BLaER1 (cell line): ENCODE measurements at regions not wholly inside any gene's neighbourhood (a gene's known extent, or its start where the extent isn't known, plus 50 kb on each side); places are given as distances from the start of the nearest gene placed in this dataset.

ENCODE experiments used
- H3K27ac ChIP-seq: shearing (Covaris generic); formaldehyde crosslinking; 2 replicates; pipeline ENCODE4 v1.8.1; 2022
- H3K27me3 ChIP-seq: shearing (Covaris generic); formaldehyde crosslinking; 2 replicates; pipeline ENCODE4 v1.8.1; 2022
- H3K36me3 ChIP-seq: shearing (Covaris generic); formaldehyde crosslinking; 2 replicates; pipeline ENCODE4 v1.8.1; 2022
- H3K4me1 ChIP-seq: shearing (Covaris generic); formaldehyde crosslinking; 2 replicates; pipeline ENCODE4 v1.8.1; 2022
- H3K4me2 ChIP-seq: shearing (Covaris generic); formaldehyde crosslinking; 2 replicates; pipeline ENCODE4 v1.8.1; 2022
- H3K4me3 ChIP-seq: shearing (Covaris generic); formaldehyde crosslinking; 2 replicates; pipeline ENCODE4 v1.8.1; 2022
- H3K9ac ChIP-seq: shearing (Covaris generic); formaldehyde crosslinking; 2 replicates; pipeline ENCODE4 v1.8.1; 2022
- H3K9me3 ChIP-seq: shearing (Covaris generic); formaldehyde crosslinking; 2 replicates; pipeline ENCODE4 v1.8.1; 2022
- H4K20me1 ChIP-seq: shearing (Covaris generic); formaldehyde crosslinking; 2 replicates; pipeline ENCODE4 v1.8.1; 2022
- Cebpa-rat ChIP-seq: shearing (Covaris generic); IDR thresholded peaks from 2 replicates; pipeline ENCODE4 v1.8.1; 2022

- Histone ChIP-seq H3K27ac (no peak overlapping the region), H3K4me3 (no peak overlapping the region), H3K9me3 (no peaks in the 10 kb centered on the region), H3K4me2 (no peak overlapping the region), H3K27me3 (no peaks in the 10 kb centered on the region), H3K36me3 (no peaks in the 10 kb centered on the region), H4K20me1 (no peaks in the 10 kb centered on the region), H3K4me1 (no peaks in the 10 kb centered on the region), H3K9ac (no peak overlapping the region)
- TF ChIP-seq Cebpa-rat = no peak
Observed at GRCh38 chr6:9977411-9977810, 437.5 kb downstream of the TFAP2A start.

GRCh38 chr6:9961646-9962045 lies 453.2 kb downstream of the TFAP2A start:
- H3K9ac ChIP-seq = no peak overlapping the region
- H3K4me3 ChIP-seq = no peak overlapping the region
- H3K27ac ChIP-seq = no peak overlapping the region
- H3K36me3 ChIP-seq = no peaks in the 10 kb centered on the region
- H3K9me3 ChIP-seq = no peaks in the 10 kb centered on the region
- no peak for TF ChIP-seq Cebpa-rat
- no peak overlapping the region for H3K4me2 ChIP-seq
- H3K27me3 ChIP-seq = no peaks in the 10 kb centered on the region
- H3K4me1 ChIP-seq = no peaks in the 10 kb centered on the region
- H4K20me1 ChIP-seq = no peaks in the 10 kb centered on the region

DNA sequence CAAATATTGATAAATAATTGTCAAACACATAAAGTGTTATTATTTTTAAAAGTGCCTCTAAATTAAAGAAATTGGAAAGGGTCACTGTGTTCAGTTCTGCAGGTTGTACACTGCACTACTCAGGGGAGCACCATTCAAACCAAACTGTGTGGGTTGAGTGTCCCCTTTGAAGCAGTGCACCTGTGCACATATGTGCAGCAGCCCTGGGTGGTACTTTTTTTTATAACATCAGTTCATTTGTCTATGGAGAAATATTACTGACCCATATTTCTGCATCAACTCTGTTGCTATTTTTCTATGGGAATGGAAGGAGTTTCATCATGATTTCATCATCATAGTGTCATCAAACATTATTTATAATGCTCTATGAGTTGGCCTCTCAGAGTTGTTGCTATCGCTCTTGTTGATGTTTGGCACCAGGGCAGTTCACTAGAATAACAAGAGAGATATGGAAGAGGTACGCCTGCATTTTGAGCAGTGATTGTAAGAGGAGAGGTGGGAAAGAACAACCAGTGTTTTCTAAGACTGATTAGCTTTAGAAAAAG lies 457.6 kb downstream of the TFAP2A start:
- H3K9ac ChIP-seq = no peak overlapping the region
- no peak overlapping the region for H3K4me3 ChIP-seq
- H3K36me3 ChIP-seq = no peaks in the 10 kb centered on the region
- TF ChIP-seq Cebpa-rat = no peak
- H3K27me3 ChIP-seq = no peaks in the 10 kb centered on the region
- H4K20me1 ChIP-seq = no peaks in the 10 kb centered on the region
- H3K27ac ChIP-seq = no peak overlapping the region
- H3K4me1 ChIP-seq = no peaks in the 10 kb centered on the region
- H3K9me3 ChIP-seq = no peaks in the 10 kb centered on the region
- no peak overlapping the region for H3K4me2 ChIP-seq

- Histone ChIP-seq H3K9me3 (no peaks in the 10 kb centered on the region), H3K27me3 (no peaks in the 10 kb centered on the region), H3K4me2 (no peak overlapping the region), H3K4me3 (no peak overlapping the region), H3K36me3 (no peaks in the 10 kb centered on the region), H3K27ac (no peak overlapping the region), H3K4me1 (no peaks in the 10 kb centered on the region), H4K20me1 (no peaks in the 10 kb centered on the region), H3K9ac (no peak overlapping the region)
- TF ChIP-seq Cebpa-rat = no peak
Observed at GRCh38 chr6:9948678-9949077, 466.2 kb downstream of the TFAP2A start.

DNA sequence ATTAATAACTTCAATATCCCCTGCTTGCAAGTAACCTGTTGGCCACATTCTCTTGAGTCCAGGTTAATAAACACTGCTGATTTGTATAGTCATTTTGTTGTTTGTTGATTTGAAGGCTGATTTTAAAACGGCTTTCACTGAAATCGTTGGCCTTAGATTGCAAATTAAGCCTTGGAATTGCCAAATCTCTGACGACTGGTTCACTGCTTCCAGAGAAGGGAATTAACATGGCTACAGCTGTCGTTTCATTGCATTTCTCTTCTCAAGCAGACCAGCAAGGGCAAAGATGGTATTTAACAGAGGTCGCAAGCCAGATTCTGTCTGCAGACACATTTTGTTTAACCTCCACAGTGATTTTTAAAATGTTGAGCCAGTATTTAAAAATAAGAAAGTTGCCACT lies 470.9 kb downstream of the TFAP2A start:
- Histone ChIP-seq H3K9ac (no peak overlapping the region), H3K4me3 (no peak overlapping the region), H3K36me3 (no peaks in the 10 kb centered on the region), H3K27me3 (no peaks in the 10 kb centered on the region), H3K27ac (no peak overlapping the region), H4K20me1 (no peaks in the 10 kb centered on the region), H3K4me2 (no peak overlapping the region), H3K9me3 (peaks cover 6% of the 10 kb centered on the region; the same call in 1 of the 2 replicates), H3K4me1 (no peaks in the 10 kb centered on the region)
- TF ChIP-seq Cebpa-rat = no peak

- Histone ChIP-seq H3K9ac (no peak overlapping the region), H3K36me3 (no peaks in the 10 kb centered on the region), H3K9me3 (peaks cover 6% of the 10 kb centered on the region; the same call in 1 of the 2 replicates), H3K4me3 (no peak overlapping the region), H3K27ac (no peak overlapping the region), H3K4me2 (no peak overlapping the region), H4K20me1 (no peaks in the 10 kb centered on the region), H3K4me1 (no peaks in the 10 kb centered on the region), H3K27me3 (no peaks in the 10 kb centered on the region)
- TF ChIP-seq Cebpa-rat = no peak
Observed at GRCh38 chr6:9943026-9943425, 471.8 kb downstream of the TFAP2A start.

DNA sequence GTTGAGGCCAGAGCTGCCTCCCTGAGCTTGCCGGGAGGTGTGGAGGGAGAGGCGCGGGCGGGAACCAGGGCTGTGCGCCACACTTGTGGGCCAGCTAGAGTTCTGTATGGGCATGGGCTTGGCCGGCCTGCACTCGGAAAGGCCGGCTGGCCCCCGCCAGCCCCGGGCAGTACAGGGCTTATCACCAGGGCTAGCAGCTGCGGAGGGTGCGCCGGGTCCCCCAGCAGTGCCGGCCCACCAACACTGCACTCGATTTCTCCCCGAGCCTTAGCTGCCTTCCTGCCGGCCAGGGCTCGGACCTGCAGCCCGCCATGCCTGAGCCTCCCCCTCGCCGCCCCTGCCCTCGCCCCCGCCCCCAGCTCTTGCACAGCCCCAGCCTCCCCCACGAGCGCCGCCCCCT lies 472.7 kb downstream of the TFAP2A start:
- Histone ChIP-seq H3K4me2 (no peak overlapping the region), H3K9me3 (peaks cover 6% of the 10 kb centered on the region; the same call in 1 of the 2 replicates), H3K4me3 (no peak overlapping the region), H3K27ac (no peak overlapping the region), H3K27me3 (no peaks in the 10 kb centered on the region), H4K20me1 (no peaks in the 10 kb centered on the region), H3K9ac (no peak overlapping the region), H3K4me1 (no peaks in the 10 kb centered on the region), H3K36me3 (no peaks in the 10 kb centered on the region)
- TF ChIP-seq Cebpa-rat = no peak

DNA sequence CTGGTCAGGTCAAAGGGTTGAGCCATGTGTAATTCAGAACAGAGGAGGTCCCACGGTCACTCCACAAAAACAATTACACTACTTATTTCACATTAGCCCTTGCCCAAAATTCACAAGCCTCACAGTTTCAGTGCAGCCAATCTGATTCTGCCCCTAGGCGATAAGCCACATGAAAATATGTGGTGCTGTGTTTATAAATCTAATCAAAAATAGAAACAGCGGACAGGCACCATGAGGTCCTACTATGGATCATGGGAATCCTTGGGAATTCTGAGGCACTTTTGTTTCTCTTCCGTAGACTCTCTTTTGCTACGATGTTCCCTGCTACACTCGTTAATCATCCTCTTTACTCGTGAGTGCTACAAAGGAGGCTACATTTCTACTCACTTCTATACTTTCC lies 476.1 kb downstream of the TFAP2A start:
- H3K9me3 ChIP-seq = peaks cover 6% of the 10 kb centered on the region; the same call in 1 of the 2 replicates
- no peak overlapping the region for H3K4me2 ChIP-seq
- no peak overlapping the region for H3K9ac ChIP-seq
- no peaks in the 10 kb centered on the region for H3K36me3 ChIP-seq
- no peaks in the 10 kb centered on the region for H4K20me1 ChIP-seq
- H3K4me3 ChIP-seq = no peak overlapping the region
- H3K4me1 ChIP-seq = peaks cover 15% of the 10 kb centered on the region
- TF ChIP-seq Cebpa-rat = no peak
- H3K27ac ChIP-seq = no peak overlapping the region
- H3K27me3 ChIP-seq = no peaks in the 10 kb centered on the region

- Histone ChIP-seq H3K4me2 (no peak overlapping the region), H4K20me1 (no peaks in the 10 kb centered on the region), H3K4me3 (no peak overlapping the region), H3K4me1 (peaks cover 15% of the 10 kb centered on the region), H3K9me3 (peaks cover 5% of the 10 kb centered on the region; the same call in 1 of the 2 replicates), H3K27ac (no peak overlapping the region), H3K36me3 (no peaks in the 10 kb centered on the region), H3K9ac (no peak overlapping the region), H3K27me3 (no peaks in the 10 kb centered on the region)
- TF ChIP-seq Cebpa-rat = no peak
Observed at GRCh38 chr6:9937031-9937763, 477.7 kb downstream of the TFAP2A start.

DNA sequence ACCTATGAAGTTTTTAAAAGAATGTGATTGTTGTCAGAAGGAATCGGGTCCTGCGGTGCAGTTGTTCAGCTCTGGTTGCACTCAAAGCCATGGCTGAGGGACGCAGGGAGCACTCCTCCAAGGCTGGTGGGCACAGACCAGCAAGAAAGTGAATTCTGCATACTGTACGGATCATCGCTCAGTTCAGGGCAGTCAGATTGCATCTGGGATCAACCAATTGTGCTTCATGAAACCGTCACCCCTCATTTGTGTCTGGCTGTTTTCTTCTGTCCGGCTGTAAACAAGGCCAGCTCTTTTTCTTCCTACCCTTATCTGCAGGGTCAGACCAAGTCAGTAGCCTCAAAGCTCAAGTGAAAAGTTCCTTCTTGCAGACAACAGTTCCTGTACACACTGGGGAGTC lies 478.3 kb downstream of the TFAP2A start:
- Histone ChIP-seq H3K36me3 (no peaks in the 10 kb centered on the region), H3K9me3 (no peaks in the 10 kb centered on the region), H3K4me2 (no peak overlapping the region), H3K27ac (no peak overlapping the region), H4K20me1 (no peaks in the 10 kb centered on the region), H3K27me3 (no peaks in the 10 kb centered on the region), H3K4me3 (no peak overlapping the region), H3K4me1 (peaks cover 15% of the 10 kb centered on the region), H3K9ac (no peak overlapping the region)
- no peak for TF ChIP-seq Cebpa-rat
